HCT116 (cell line): ENCODE measurements at regions not wholly inside any gene's neighbourhood (a gene's known extent, or its start where the extent isn't known, plus 50 kb on each side); places are given as distances from the start of the nearest gene placed in this dataset.

Source experiments
- ATAC-seq: fragments of 200-7000 bp; cut with Tn5 transposase; 2 replicates; pipeline ENCODE4 v1.9.1; 2020; ENCODE audit warnings: mild to moderate bottlenecking, moderate library complexity
- BruUV-seq: library from RNA; stranded (reverse); fragments of 400-500 nt; replicated peaks from 2 replicates; lab custom pipeline; 2021; lab: Mats Ljungman, UMichigan
- CTCF ChIA-PET: fragments of 300-600 bp; sonication (Branson Sonifier 250); formaldehyde crosslinking; loops from one replicate; lab custom pipeline; 2021; ENCODE audit warnings: antibody characterized with exemption; lab: Charles Lee
- POLR2A ChIA-PET: fragments of 300-600, 350-600 bp; sonication (Branson Sonifier 250); formaldehyde crosslinking; loops from one replicate; lab custom pipeline; 2021; ENCODE audit warnings: antibody characterized with exemption; lab: Charles Lee
- RAD21 ChIA-PET, 2 experiments: fragments of 300-600 bp; sonication (Branson Sonifier 250); formaldehyde crosslinking; loops; one replicate each; lab custom pipeline; 2023; ENCODE audit warnings: low total read pairs in 2 of 2; ENCODE audit not compliant: uncharacterized antibody in 2 of 2, unreplicated experiment in 2 of 2, low non-redundant PET in 1 of 2; lab: Charles Lee
- DNase-seq: peaks from one replicate; pipeline ENCODE4 v3.0.0-alpha.2; 2010; ENCODE audit warnings: low read depth, low spot score
- H2AFZ ChIP-seq: fragments of 200-600 bp; shearing (Covaris generic), sonication (generic); 2 replicates; pipeline ENCODE4 v1.6.1; 2017; ENCODE audit warnings: low read depth, mixed run types, mixed read lengths, antibody characterized with exemption, low read length; ENCODE audit not compliant: poor library complexity, severe bottlenecking
- H3K27ac ChIP-seq: 2 replicates; pipeline ENCODE4 v1.5.1; 2012; ENCODE audit warnings: low read depth, low read length
- H3K27me3 ChIP-seq: fragments of 200-600 bp; sonication (generic); 2 replicates; pipeline ENCODE4 v1.6.1; 2016; ENCODE audit warnings: mixed run types, low read length, mixed read lengths; ENCODE audit not compliant: insufficient read depth
- H3K36me3 ChIP-seq, 2 experiments: fragments of 200-500 bp in 1 of 2; fragments of 200-600 bp in 1 of 2; sonication (Bioruptor generic) in 1 of 2; sonication (generic) in 1 of 2; 2 replicates each; pipeline versions ENCODE4 v1.5.1 to v1.6.1; 2014 to 2016; ENCODE audit warnings: low read length in 2 of 2, inconsistent platforms in 1 of 2, mixed read lengths in 1 of 2, mixed run types in 1 of 2; ENCODE audit not compliant: insufficient read depth in 2 of 2, control insufficient read depth in 1 of 2
- H3K4me1 ChIP-seq, 2 experiments: fragments of 200-600 bp in 1 of 2; sonication (generic) in 1 of 2; 2 replicates each; pipeline versions ENCODE4 v1.5.1 to v1.6.1; 2012 to 2017; ENCODE audit warnings: low read length in 2 of 2, inconsistent platforms in 1 of 2, mild to moderate bottlenecking in 1 of 2, mixed read lengths in 1 of 2, mixed run types in 1 of 2, moderate library complexity in 1 of 2; ENCODE audit not compliant: insufficient read depth in 2 of 2, control insufficient read depth in 1 of 2
- H3K4me2 ChIP-seq: fragments of 200-600 bp; sonication (generic); 2 replicates; pipeline ENCODE4 v1.6.1; 2017; ENCODE audit warnings: mixed run types, low read length, mixed read lengths
- H3K4me3 ChIP-seq, 2 experiments: fragments of 200-600 bp in 1 of 2; sonication (generic) in 1 of 2; replicated peaks in 1 of 2; 2 replicates each; pipeline ENCODE4 v1.5.1; 2011 to 2016; ENCODE audit warnings: low read length in 2 of 2, control low read depth in 1 of 2, low read depth in 1 of 2, mild to moderate bottlenecking in 1 of 2, mixed read lengths in 1 of 2, mixed run types in 1 of 2
- H3K79me2 ChIP-seq: fragments of 200-600 bp; sonication (generic); 2 replicates; pipeline ENCODE4 v1.6.1; 2017; ENCODE audit warnings: mild to moderate bottlenecking, mixed run types, low read length, moderate library complexity, mixed read lengths; ENCODE audit not compliant: insufficient read depth
- H3K9ac ChIP-seq: fragments of 200-600 bp; sonication (generic); 2 replicates; pipeline ENCODE4 v1.6.1; 2016; ENCODE audit warnings: low read length, mixed read lengths
- H3K9me2 ChIP-seq: fragments of 200-600 bp; sonication (generic), shearing (Covaris generic); 2 replicates; pipeline ENCODE4 v1.6.1; 2017; ENCODE audit warnings: mixed run types, mild to moderate bottlenecking, moderate library complexity; ENCODE audit not compliant: insufficient read depth
- H3K9me3 ChIP-seq, 2 experiments: fragments of 200-500 bp in 1 of 2; fragments of 200-600 bp in 1 of 2; sonication (Bioruptor generic) in 1 of 2; sonication (generic) in 1 of 2; 2 replicates each; pipeline ENCODE4 v1.6.1; 2014 to 2017; ENCODE audit warnings: low read length in 2 of 2, mixed read lengths in 2 of 2, inconsistent platforms in 1 of 2, low read depth in 1 of 2, mild to moderate bottlenecking in 1 of 2, mixed run types in 1 of 2, moderate library complexity in 1 of 2; ENCODE audit not compliant: control insufficient read depth in 1 of 2, insufficient read depth in 1 of 2
- H4K20me1 ChIP-seq: fragments of 200-600 bp; sonication (generic), shearing (Covaris generic); 2 replicates; pipeline ENCODE4 v1.6.1; 2017; ENCODE audit warnings: mixed run types, mild to moderate bottlenecking, moderate library complexity; ENCODE audit not compliant: insufficient read depth
- CBX3 ChIP-seq: IDR thresholded peaks from 2 replicates; pipeline ENCODE4 v1.6.1; 2012; ENCODE audit warnings: low read depth
- CEBPB ChIP-seq: IDR thresholded peaks from 2 replicates; pipeline ENCODE4 v1.6.1; 2012; ENCODE audit warnings: low read depth
- ELF1 ChIP-seq: IDR thresholded peaks from 2 replicates; pipeline ENCODE4 v1.6.1; 2012; ENCODE audit warnings: low read depth, borderline replicate concordance
- EZH2 ChIP-seq: fragments of 200-600 bp; sonication (generic); IDR thresholded peaks from 2 replicates; pipeline ENCODE4 v1.6.1; 2017; ENCODE audit warnings: antibody characterized with exemption, mixed run types
- EZH2phosphoT487 ChIP-seq: fragments of 200-600 bp; IDR thresholded peaks from 2 replicates; pipeline ENCODE4 v1.6.1; 2018; ENCODE audit warnings: antibody characterized with exemption, borderline replicate concordance
- JUND ChIP-seq: IDR thresholded peaks from 2 replicates; pipeline ENCODE4 v1.6.1; 2012
- POLR2AphosphoS5 ChIP-seq: IDR thresholded peaks from 2 replicates; pipeline ENCODE4 v1.6.1; 2011; ENCODE audit warnings: mild to moderate bottlenecking, low read depth, low read length, moderate library complexity
- RAD21 ChIP-seq: IDR thresholded peaks from 2 replicates; pipeline ENCODE4 v1.6.1; 2012; ENCODE audit warnings: low read depth, mild to moderate bottlenecking
- REST ChIP-seq: IDR thresholded peaks from 2 replicates; pipeline ENCODE4 v1.6.1; 2012; ENCODE audit warnings: low read depth
- SIN3A ChIP-seq: IDR thresholded peaks from 2 replicates; pipeline ENCODE4 v1.6.1; 2012; ENCODE audit warnings: low read depth
- SP1 ChIP-seq: IDR thresholded peaks from 2 replicates; pipeline ENCODE4 v1.6.1; 2012; ENCODE audit warnings: low read depth
- YY1 ChIP-seq: IDR thresholded peaks from 2 replicates; pipeline ENCODE4 v1.6.1; 2011; ENCODE audit warnings: low read length, low read depth, moderate library complexity, mild to moderate bottlenecking; ENCODE audit not compliant: insufficient replicate concordance; ENCODE audit errors: extremely low read depth
- ZBTB33 ChIP-seq: IDR thresholded peaks from 2 replicates; pipeline ENCODE4 v1.6.1; 2011; ENCODE audit warnings: mild to moderate bottlenecking, low read length, moderate library complexity; ENCODE audit not compliant: insufficient replicate concordance; ENCODE audit errors: extremely low read depth
- ZFX ChIP-seq: fragments of 450-650 bp; IDR thresholded peaks from 2 replicates; pipeline ENCODE4 v1.6.1; 2017
- ZNF274 ChIP-seq: fragments of 200-500 bp; sonication (Bioruptor generic); IDR thresholded peaks from 2 replicates; pipeline ENCODE4 v1.6.1; 2014; ENCODE audit warnings: mild to moderate bottlenecking, low read depth, low read length, inconsistent platforms
- intact Hi-C: fragments of 100-400 bp; cut with micrococcal nuclease; formaldehyde crosslinking; loops from 2 replicates; pipeline ENCODE4 v1.10.0; 2022

GRCh38 chr2:13115643-13116042 is 398.9 kb downstream of the TRIB2 start:
- ATAC-seq (no peak), DNase-seq (no peak)
- ChIA-PET CTCF (no interaction called here), POLR2A (no interaction called here), RAD21 (no interaction called here)
- no peak overlapping the region for H3K4me2 ChIP-seq
- no peaks in the 10 kb centered on the region for H3K9me2 ChIP-seq
- no peak overlapping the region for H3K4me3 ChIP-seq
- H3K27ac ChIP-seq, result no peak overlapping the region
- no TSS peak for BruUV-seq
- H3K36me3 ChIP-seq, result no peaks in the 10 kb centered on the region
- H2AFZ ChIP-seq, result no peak overlapping the region
- H3K27me3 ChIP-seq, result no peaks in the 10 kb centered on the region
- H3K4me1 ChIP-seq, result no peaks in the 10 kb centered on the region
- TF ChIP-seq SP1 (no peak), EZH2phosphoT487 (no peak), ZBTB33 (no peak)
- H3K9me3 ChIP-seq, result no peaks in the 10 kb centered on the region
- no peaks in the 10 kb centered on the region for H4K20me1 ChIP-seq
- intact Hi-C loops, result no loop called here
- no peak overlapping the region for H3K9ac ChIP-seq
- no peaks in the 10 kb centered on the region for H3K79me2 ChIP-seq

- Histone ChIP-seq H3K27ac (no peak overlapping the region), H3K4me3 (no peak overlapping the region), H3K27me3 (no peaks in the 10 kb centered on the region), H2AFZ (no peak overlapping the region), H3K9me3 (no peaks in the 10 kb centered on the region), H3K4me2 (no peak overlapping the region), H4K20me1 (no peaks in the 10 kb centered on the region), H3K9me2 (no peaks in the 10 kb centered on the region), H3K9ac (no peak overlapping the region), H3K4me1 (no peaks in the 10 kb centered on the region), H3K36me3 (no peaks in the 10 kb centered on the region), H3K79me2 (no peaks in the 10 kb centered on the region)
- RAD21 ChIA-PET, result no interaction called here
- DNase-seq, result no peak
- POLR2A ChIA-PET, result no interaction called here
- CTCF ChIA-PET, result no interaction called here
- no peak for ATAC-seq
- TF ChIP-seq YY1, result no peak
- TF ChIP-seq SIN3A, result no peak
- TF ChIP-seq CEBPB, result no peak
- no peak for TF ChIP-seq JUND
- no peak for TF ChIP-seq POLR2AphosphoS5
- no peak for TF ChIP-seq ELF1
- TF ChIP-seq ZNF274, result no peak
- no peak for TF ChIP-seq CBX3
- no peak for TF ChIP-seq REST
- no peak for TF ChIP-seq EZH2
- no peak for TF ChIP-seq RAD21
- TF ChIP-seq EZH2phosphoT487, result no peak
- no peak for TF ChIP-seq ZFX
- intact Hi-C loops, result no loop called here
- no TSS peak for BruUV-seq
Observed at GRCh38 chr2:13121096-13121495, 404.4 kb downstream of the TRIB2 start.
